Embryonic facial prominence (tissue), 1 donor: ENCODE measurements at regions not wholly inside any gene's neighbourhood (a gene's known extent, or its start where the extent isn't known, plus 50 kb on each side); places are given as distances from the start of the nearest gene placed in this dataset.

ENCODE experiments used
- DNase-seq: peaks from one replicate; pipeline ENCODE4 v3.0.0-alpha.2; 2016; ENCODE audit errors: extremely low spot score

- no peak for DNase-seq
Measured at GRCh38 chr22:49586873-49587272, 240.8 kb downstream of the BRD1 start.

GRCh38 chr22:49586244-49586748 lies 241.4 kb downstream of the BRD1 start:
- DNase-seq = no peak

- no peak for DNase-seq
Measured at GRCh38 chr22:49585461-49586243, 242.0 kb downstream of the BRD1 start.

GRCh38 chr22:49583886-49584505 lies 243.7 kb downstream of the BRD1 start:
- DNase-seq = no peak

- DNase-seq = no peak
Measured at GRCh38 chr22:49583341-49583740, 244.3 kb downstream of the BRD1 start.

GRCh38 chr22:49582678-49583077 lies 245.0 kb downstream of the BRD1 start:
- no peak for DNase-seq

- no peak for DNase-seq
Measured at GRCh38 chr22:49582181-49582580, 245.5 kb downstream of the BRD1 start.

- DNase-seq = no peak
Measured at GRCh38 chr22:49580024-49580423, 247.6 kb downstream of the BRD1 start.

- DNase-seq = no peak
Measured at GRCh38 chr22:49577168-49578060, 250.3 kb downstream of the BRD1 start.

GRCh38 chr22:49576241-49577141 lies 251.2 kb downstream of the BRD1 start:
- DNase-seq = no peak

GRCh38 chr22:49575703-49576081 lies 252.0 kb downstream of the BRD1 start:
- no peak for DNase-seq

GRCh38 chr22:49574881-49575702 lies 252.6 kb downstream of the BRD1 start:
- no peak for DNase-seq

GRCh38 chr22:49574205-49574880 lies 253.3 kb downstream of the BRD1 start:
- DNase-seq = no peak

GRCh38 chr22:49573109-49573765 lies 254.4 kb downstream of the BRD1 start:
- DNase-seq = no peak

GRCh38 chr22:49571326-49571725 lies 256.3 kb downstream of the BRD1 start:
- no peak for DNase-seq

GRCh38 chr22:49570032-49570848 lies 257.4 kb downstream of the BRD1 start:
- DNase-seq = no peak

GRCh38 chr22:49569286-49570031 lies 258.2 kb downstream of the BRD1 start:
- no peak for DNase-seq
